H1 (cell line): ENCODE measurements at regions not wholly inside any gene's neighbourhood (a gene's known extent, or its start where the extent isn't known, plus 50 kb on each side); places are given as distances from the start of the nearest gene placed in this dataset.

Experiments used
- CTCF ChIA-PET: fragments of 300-600 bp; sonication (Branson Sonifier 250); formaldehyde crosslinking; loops from one replicate; lab custom pipeline; 2021; ENCODE audit not compliant: partially characterized antibody; lab: Charles Lee
- POLR2A ChIA-PET: fragments of 300-600 bp; sonication (Branson Sonifier 250); formaldehyde crosslinking; loops from one replicate; lab custom pipeline; 2021; ENCODE audit warnings: inconsistent platforms; ENCODE audit not compliant: partially characterized antibody; lab: Charles Lee
- DNase-seq, 2 experiments: peaks; one replicate each; pipeline versions ENCODE4 v3.0.0 to v3.0.0-alpha.2; 2010 to 2022; ENCODE audit warnings: low spot score in 2 of 2, low read depth in 1 of 2, mixed read lengths in 1 of 2
- FAIRE-seq: peaks from 2 replicates; lab custom pipeline; 2011; peaks lifted over from hg19 to GRCh38; lab: Jason Lieb, UNC
- H2AFZ ChIP-seq: 2 replicates; pipeline ENCODE4 v1.8.1; 2012; ENCODE audit warnings: low read length, inconsistent platforms
- H2AK5ac ChIP-seq: 2 replicates; pipeline ENCODE4 v1.6.1; 2013; ENCODE audit warnings: low read depth, low read length
- H2BK120ac ChIP-seq: replicated peaks from 2 replicates; pipeline ENCODE3; 2013; ENCODE audit warnings: low read depth, low read length, inconsistent platforms
- H2BK12ac ChIP-seq: 2 replicates; pipeline ENCODE4 v1.6.1; 2013; ENCODE audit warnings: low read depth, low read length
- H2BK15ac ChIP-seq: 2 replicates; pipeline ENCODE4 v1.6.1; 2013; ENCODE audit warnings: low read length
- H2BK20ac ChIP-seq: 2 replicates; pipeline ENCODE4 v1.6.1; 2013; ENCODE audit warnings: low read length
- H2BK5ac ChIP-seq: 2 replicates; pipeline ENCODE4 v1.6.1; 2013; ENCODE audit warnings: low read depth, low read length
- H3K14ac ChIP-seq: 2 replicates; pipeline ENCODE4 v1.6.1; 2013; ENCODE audit warnings: inconsistent platforms; ENCODE audit not compliant: insufficient read length
- H3K18ac ChIP-seq: 2 replicates; pipeline ENCODE4 v1.6.1; 2013; ENCODE audit warnings: low read length; ENCODE audit errors: extremely low read depth
- H3K23ac ChIP-seq: 2 replicates; pipeline ENCODE4 v1.6.1; 2013; ENCODE audit warnings: inconsistent platforms; ENCODE audit not compliant: insufficient read length
- H3K23me2 ChIP-seq: 2 replicates; pipeline ENCODE4 v1.6.1; 2013; ENCODE audit warnings: low read depth, low read length
- H3K27ac ChIP-seq: 2 replicates; pipeline ENCODE4 v1.6.1; 2011; ENCODE audit warnings: low read depth, low read length, inconsistent platforms
- H3K27me3 ChIP-seq, 4 experiments: replicated peaks in 1 of 4; 1 replicate in 1 of 4; 2 replicates in 3 of 4; pipeline versions ENCODE4 v1.6.1 to v1.8.1; 2011 to 2013; ENCODE audit warnings: low read length in 3 of 4, mild to moderate bottlenecking in 3 of 4, inconsistent platforms in 2 of 4, mixed read lengths in 2 of 4, moderate library complexity in 1 of 4; ENCODE audit not compliant: control insufficient read depth in 3 of 4, insufficient read depth in 3 of 4; ENCODE audit errors: extremely low read depth in 1 of 4
- H3K36me3 ChIP-seq, 4 experiments: 2 replicates each; pipeline versions ENCODE4 v1.6.1 to v1.8.1; 2011 to 2013; ENCODE audit warnings: mild to moderate bottlenecking in 4 of 4, low read length in 3 of 4, moderate library complexity in 2 of 4, control low read depth in 1 of 4, inconsistent platforms in 1 of 4; ENCODE audit not compliant: insufficient read depth in 4 of 4, control insufficient read depth in 2 of 4
- H3K4ac ChIP-seq: replicated peaks from 2 replicates; pipeline ENCODE3; 2013; ENCODE audit warnings: low read length, low read depth, mixed read lengths, inconsistent platforms; ENCODE audit not compliant: insufficient read length
- H3K4me1 ChIP-seq, 4 experiments: replicated peaks in 1 of 4; 1 replicate in 1 of 4; 2 replicates in 3 of 4; pipeline versions ENCODE4 v1.6.1 to v1.8.1; 2011 to 2013; ENCODE audit warnings: low read length in 3 of 4, inconsistent platforms in 2 of 4, mixed read lengths in 1 of 4; ENCODE audit not compliant: insufficient read depth in 4 of 4, control insufficient read depth in 3 of 4
- H3K4me2 ChIP-seq, 2 experiments: 2 replicates each; pipeline versions ENCODE4 v1.6.1 to v1.8.1; 2011 to 2013; ENCODE audit warnings: low read depth in 2 of 2, low read length in 2 of 2, control low read depth in 1 of 2, inconsistent platforms in 1 of 2, mild to moderate bottlenecking in 1 of 2; ENCODE audit not compliant: insufficient read depth in 1 of 2
- H3K4me3 ChIP-seq, 4 experiments: fragments of 200-600, 300-600 bp in 1 of 4; sonication (generic), shearing (Covaris generic), sonication (Bioruptor Twin) in 1 of 4; 2 replicates each; pipeline versions ENCODE4 v1.5.1 to v1.8.1; 2011 to 2016; ENCODE audit warnings: low read length in 4 of 4, low read depth in 3 of 4, control low read depth in 2 of 4, inconsistent platforms in 2 of 4, mild to moderate bottlenecking in 2 of 4, mixed read lengths in 1 of 4, moderate library complexity in 1 of 4; ENCODE audit not compliant: insufficient read depth in 2 of 4; ENCODE audit errors: extremely low read depth in 1 of 4
- H3K56ac ChIP-seq: replicated peaks from 2 replicates; pipeline ENCODE3; 2013; ENCODE audit warnings: low read depth, mild to moderate bottlenecking, mixed read lengths, low read length, inconsistent platforms; ENCODE audit not compliant: insufficient read length
- H3K79me1 ChIP-seq: 2 replicates; pipeline ENCODE4 v1.6.1; 2013; ENCODE audit warnings: low read depth, low read length, control low read depth
- H3K79me2 ChIP-seq, 2 experiments: 2 replicates each; pipeline versions ENCODE4 v1.6.1 to v1.8.1; 2012 to 2013; ENCODE audit warnings: low read length in 2 of 2, mild to moderate bottlenecking in 2 of 2, inconsistent platforms in 1 of 2; ENCODE audit not compliant: insufficient read depth in 2 of 2, control insufficient read depth in 1 of 2
- H3K9ac ChIP-seq, 4 experiments: replicated peaks in 1 of 4; 1 replicate in 1 of 4; 2 replicates in 3 of 4; pipeline versions ENCODE4 v1.6.1 to v1.8.1; 2011 to 2013; ENCODE audit warnings: low read depth in 3 of 4, low read length in 3 of 4, control low read depth in 2 of 4, mild to moderate bottlenecking in 2 of 4, moderate library complexity in 2 of 4, inconsistent platforms in 1 of 4; ENCODE audit errors: extremely low read depth in 1 of 4
- H3K9me3 ChIP-seq, 2 experiments: 2 replicates each; pipeline versions ENCODE4 v1.6.1 to v1.8.1; 2012 to 2013; ENCODE audit warnings: mild to moderate bottlenecking in 2 of 2, moderate library complexity in 2 of 2, control low read depth in 1 of 2, inconsistent platforms in 1 of 2, low read depth in 1 of 2, low read length in 1 of 2, mixed read lengths in 1 of 2; ENCODE audit not compliant: insufficient read depth in 2 of 2
- H4K20me1 ChIP-seq, 2 experiments: replicated peaks in 1 of 2; 2 replicates each; pipeline versions ENCODE3 to v1.8.1; 2011 to 2013; ENCODE audit warnings: inconsistent platforms in 2 of 2, low read length in 2 of 2, mild to moderate bottlenecking in 1 of 2; ENCODE audit not compliant: insufficient read depth in 2 of 2, control insufficient read depth in 1 of 2
- H4K5ac ChIP-seq: 2 replicates; pipeline ENCODE4 v1.6.1; 2013; ENCODE audit warnings: low read length, low read depth, mixed read lengths, inconsistent platforms; ENCODE audit not compliant: insufficient read length
- H4K8ac ChIP-seq: 2 replicates; pipeline ENCODE4 v1.8.0; 2013; ENCODE audit warnings: mild to moderate bottlenecking, moderate library complexity, low read length, inconsistent platforms; ENCODE audit not compliant: insufficient read depth; ENCODE audit errors: extremely low read depth
- H4K91ac ChIP-seq: replicated peaks from 2 replicates; pipeline ENCODE3; 2013; ENCODE audit warnings: low read length, mixed read lengths, inconsistent platforms; ENCODE audit not compliant: insufficient read length
- ATF2 ChIP-seq: IDR thresholded peaks from 2 replicates; pipeline ENCODE4 v1.6.1; 2012; ENCODE audit warnings: low read length, inconsistent platforms
- POLR2AphosphoS5 ChIP-seq: IDR thresholded peaks from 2 replicates; pipeline ENCODE4 v1.6.1; 2011; ENCODE audit warnings: low read depth, low read length
- SIRT6 ChIP-seq: IDR thresholded peaks from one replicate; pipeline ENCODE4 v1.7.1; 2012; ENCODE audit warnings: low read length, inconsistent platforms
- WGBS, 2 experiments: shearing (Covaris generic) in 1 of 2; methylation state at CpG; one replicate each; pipeline versions ENCODE4 v1.1.6 to v1.1.7; 2013 to 2015; ENCODE audit warnings: low lambda C conversion rate in 2 of 2, mixed read lengths in 2 of 2, inconsistent platforms in 1 of 2, low coverage in 1 of 2, missing lambda C conversion rate in 1 of 2; ENCODE audit not compliant: insufficient replicate concordance in 2 of 2, insufficient coverage in 1 of 2, insufficient read length in 1 of 2; ENCODE audit errors: extremely low coverage in 1 of 2, missing lambda C conversion rate in 1 of 2; 5-methylcytosine and 5-hydroxymethylcytosine counted together

- Histone ChIP-seq H3K79me1 (no peaks in the 10 kb centered on the region), H3K4me2 (no peak overlapping the region), H3K4me1 (no peaks in the 10 kb centered on the region), H4K20me1 (no peaks in the 10 kb centered on the region), H2BK12ac (no peak overlapping the region), H4K5ac (no peak overlapping the region), H3K27me3 (no peaks in the 10 kb centered on the region), H2AFZ (no peak overlapping the region), H3K79me2 (no peaks in the 10 kb centered on the region), H3K23me2 (no peaks in the 10 kb centered on the region), H3K4me3 (no peak overlapping the region), H4K8ac (no peak overlapping the region), H3K9ac (no peak overlapping the region), H2AK5ac (no peak overlapping the region), H2BK20ac (no peak overlapping the region), H3K4ac (no peak overlapping the region), H3K18ac (no peak overlapping the region), H2BK5ac (no peak overlapping the region), H4K91ac (no peak overlapping the region), H2BK120ac (no peak overlapping the region), H3K9me3 (no peaks in the 10 kb centered on the region), H3K56ac (no peak overlapping the region), H3K36me3 (no peaks in the 10 kb centered on the region), H3K23ac (no peak overlapping the region), H2BK15ac (no peak overlapping the region), H3K14ac (no peak overlapping the region), H3K27ac (no peak overlapping the region)
- no peak for FAIRE-seq
- TF ChIP-seq POLR2AphosphoS5 (no peak), SIRT6 (no peak), ATF2 (no peak)
- ChIA-PET CTCF (no interaction called here), POLR2A (no interaction called here)
- WGBS, 2 experiments: 100% methylated on average over 1 of the region's 1 CpG; no CpG with 5 or more reads in 1 of the 2 experiments
- no peak for DNase-seq
Measured at GRCh38 chr13:85076343-85076742, 722.9 kb downstream of the SLITRK6 start.
